ENCODE measurements at regions not wholly inside any gene's neighbourhood (a gene's known extent, or its start where the extent isn't known, plus 50 kb on each side); places are given as distances from the start of the nearest gene placed in this dataset.

- H3K4me3 ChIP-seq (ENCODE audit: control insufficient read depth, low read depth, low read length): no peak overlapping the region
- DNase-seq (ENCODE audit: low read depth): no peak
- TF ChIP-seq CTCF (conservative IDR thresholded peaks at IDR 0.05; ENCODE audit: control insufficient read depth, insufficient read depth, low read depth, low read length): no peak
These were observed 207.9 kb upstream of the SATB1 start for GRCh38 chr3:18633002-18633401.

- no peak for DNase-seq (ENCODE audit: low read depth)
- H3K4me3 ChIP-seq (ENCODE audit: control insufficient read depth, low read depth, low read length): no peak overlapping the region
- TF ChIP-seq CTCF (conservative IDR thresholded peaks at IDR 0.05; ENCODE audit: control insufficient read depth, insufficient read depth, low read depth, low read length): no peak
These were observed 205.2 kb upstream of the SATB1 start for GRCh38 chr3:18630295-18630694.

GRCh38 chr3:18625085-18625484, 199.9 kb upstream of the SATB1 start:
- H3K4me3 ChIP-seq (ENCODE audit: control insufficient read depth, low read depth, low read length): no peak overlapping the region
- DNase-seq (ENCODE audit: low read depth): no peak
- no peak for TF ChIP-seq CTCF (conservative IDR thresholded peaks at IDR 0.05; ENCODE audit: control insufficient read depth, insufficient read depth, low read depth, low read length)

GRCh38 chr3:18623220-18623619, 198.1 kb upstream of the SATB1 start:
- no peak for TF ChIP-seq CTCF (conservative IDR thresholded peaks at IDR 0.05; ENCODE audit: control insufficient read depth, insufficient read depth, low read depth, low read length)
- H3K4me3 ChIP-seq (ENCODE audit: control insufficient read depth, low read depth, low read length): no peak overlapping the region
- DNase-seq (ENCODE audit: low read depth): no peak

GRCh38 chr3:18618723-18619122, 193.6 kb upstream of the SATB1 start:
- TF ChIP-seq CTCF (conservative IDR thresholded peaks at IDR 0.05; ENCODE audit: control insufficient read depth, insufficient read depth, low read depth, low read length): no peak
- DNase-seq (ENCODE audit: low read depth): no peak
- no peak overlapping the region for H3K4me3 ChIP-seq (ENCODE audit: control insufficient read depth, low read depth, low read length)

GRCh38 chr3:18611991-18612390, 186.9 kb upstream of the SATB1 start:
- TF ChIP-seq CTCF (conservative IDR thresholded peaks at IDR 0.05; ENCODE audit: control insufficient read depth, insufficient read depth, low read depth, low read length): no peak
- H3K4me3 ChIP-seq (ENCODE audit: control insufficient read depth, low read depth, low read length): no peak overlapping the region
- DNase-seq (ENCODE audit: low read depth): no peak

GRCh38 chr3:18609187-18609586, 184.0 kb upstream of the SATB1 start:
- DNase-seq (ENCODE audit: low read depth): no peak
- H3K4me3 ChIP-seq (ENCODE audit: control insufficient read depth, low read depth, low read length): no peak overlapping the region
- TF ChIP-seq CTCF (conservative IDR thresholded peaks at IDR 0.05; ENCODE audit: control insufficient read depth, insufficient read depth, low read depth, low read length): no peak
